ENCODE measurements at regions not wholly inside any gene's neighbourhood (a gene's known extent, or its start where the extent isn't known, plus 50 kb on each side); places are given as distances from the start of the nearest gene placed in this dataset.

GRCh38 chr4:43547561-43547960, 655.0 kb downstream of the GRXCR1 start:
- no peak for TF ChIP-seq CTCF (IDR thresholded peaks at IDR 0.05; ENCODE audit: insufficient read depth, low read depth, low read length, missing control alignments)
- DNase-seq (ENCODE audit: low read depth), result no peak
- no peak overlapping the region for H3K4me3 ChIP-seq (ENCODE audit: low read depth, low read length)

GRCh38 chr4:43550981-43551627, 658.6 kb downstream of the GRXCR1 start:
- no peak for TF ChIP-seq CTCF (IDR thresholded peaks at IDR 0.05; ENCODE audit: insufficient read depth, low read depth, low read length, missing control alignments)
- H3K4me3 ChIP-seq (ENCODE audit: low read depth, low read length), result no peak overlapping the region
- DNase-seq (ENCODE audit: low read depth), result no peak

- TF ChIP-seq CTCF (IDR thresholded peaks at IDR 0.05; ENCODE audit: insufficient read depth, low read depth, low read length, missing control alignments), result no peak
- H3K4me3 ChIP-seq (ENCODE audit: low read depth, low read length), result no peak overlapping the region
- DNase-seq (ENCODE audit: low read depth), result no peak
Measured at GRCh38 chr4:43556262-43556661, 663.7 kb downstream of the GRXCR1 start.

GRCh38 chr4:43560047-43560446, 667.5 kb downstream of the GRXCR1 start:
- DNase-seq (ENCODE audit: low read depth), result no peak
- TF ChIP-seq CTCF (IDR thresholded peaks at IDR 0.05; ENCODE audit: insufficient read depth, low read depth, low read length, missing control alignments), result no peak
- no peak overlapping the region for H3K4me3 ChIP-seq (ENCODE audit: low read depth, low read length)

- no peak overlapping the region for H3K4me3 ChIP-seq (ENCODE audit: low read depth, low read length)
- TF ChIP-seq CTCF (IDR thresholded peaks at IDR 0.05; ENCODE audit: insufficient read depth, low read depth, low read length, missing control alignments), result no peak
- no peak for DNase-seq (ENCODE audit: low read depth)
Measured at GRCh38 chr4:43564107-43564506, 671.6 kb downstream of the GRXCR1 start.

GRCh38 chr4:43564591-43564990, 672.1 kb downstream of the GRXCR1 start:
- TF ChIP-seq CTCF (IDR thresholded peaks at IDR 0.05; ENCODE audit: insufficient read depth, low read depth, low read length, missing control alignments), result no peak
- H3K4me3 ChIP-seq (ENCODE audit: low read depth, low read length), result no peak overlapping the region
- DNase-seq (ENCODE audit: low read depth), result no peak

GRCh38 chr4:43567644-43568043, 675.1 kb downstream of the GRXCR1 start:
- no peak overlapping the region for H3K4me3 ChIP-seq (ENCODE audit: low read depth, low read length)
- no peak for TF ChIP-seq CTCF (IDR thresholded peaks at IDR 0.05; ENCODE audit: insufficient read depth, low read depth, low read length, missing control alignments)
- no peak for DNase-seq (ENCODE audit: low read depth)

Data from GM12865 (cell line).